Peyer's patch (tissue), 4 donors: ENCODE measurements at regions not wholly inside any gene's neighbourhood (a gene's known extent, or its start where the extent isn't known, plus 50 kb on each side); places are given as distances from the start of the nearest gene placed in this dataset.
"Not testable (repeated sequence)": the region's sequence is repeated elsewhere in the genome, so short reads cannot be mapped to it uniquely, and the experiment has no call there.

Experiments
- DNase-seq, 3 donors: peaks; one replicate each; pipeline ENCODE4 v3.0.0-alpha.2; 2017 to 2019
- H3K27ac ChIP-seq, 4 donors: fragments of 200-600 bp; sonication (generic); one replicate each; pipeline ENCODE4 v1.5.1; 2016 to 2019
- H3K27me3 ChIP-seq, 2 donors: fragments of 200-600 bp; sonication (generic); one replicate each; pipeline ENCODE4 v1.5.1; 2019
- H3K36me3 ChIP-seq, 3 donors: fragments of 200-600 bp; sonication (generic); one replicate each; pipeline ENCODE4 v1.5.1; 2016 to 2019
- H3K4me1 ChIP-seq, 4 donors: fragments of 200-600 bp; sonication (generic); one replicate each; pipeline ENCODE4 v1.5.1; 2016 to 2019
- H3K4me3 ChIP-seq, 4 donors: fragments of 200-600 bp; sonication (generic); 1 replicate in 3 of 4; 2 replicates in 1 of 4; pipeline ENCODE4 v1.5.1; 2016 to 2019; ENCODE audit warnings: mild to moderate bottlenecking in 1 of 4
- H3K9me3 ChIP-seq, 4 donors: fragments of 200-600 bp; sonication (generic); one replicate each; pipeline ENCODE4 v1.5.1; 2016 to 2019; ENCODE audit warnings: mild to moderate bottlenecking in 1 of 4
- CTCF ChIP-seq, 6 experiments: fragments of 450-650 bp in 4 of 6; fragments of 200-600 bp in 2 of 6; sonication (generic) in 1 of 6; IDR thresholded peaks; one replicate each; pipeline ENCODE4 v1.5.1; 2017 to 2019; ENCODE audit warnings: antibody characterized with exemption in 6 of 6, mild to moderate bottlenecking in 3 of 6, moderate library complexity in 1 of 6

DNA sequence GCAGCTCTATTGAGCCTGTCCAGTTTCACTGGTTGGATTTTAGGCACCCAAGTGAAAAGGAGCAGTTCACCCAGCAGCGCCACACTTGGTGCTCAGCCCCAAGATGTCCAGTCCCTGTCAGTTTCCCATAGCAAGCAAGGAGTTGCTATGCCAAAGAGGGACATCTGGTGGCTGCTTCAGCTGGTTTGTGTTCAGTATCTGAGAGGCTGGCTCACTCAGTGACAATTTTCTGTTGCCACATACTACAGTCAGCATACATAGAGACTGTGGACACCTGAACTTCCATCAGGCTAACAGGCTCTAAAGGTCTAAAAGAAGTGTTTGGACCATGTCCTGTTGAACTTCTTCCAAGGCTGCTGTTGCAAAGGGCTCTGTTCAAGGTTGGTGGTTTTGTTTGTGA is 453.9 kb downstream of the RPIA start:
- H3K27ac ChIP-seq, H3K27me3 ChIP-seq, H3K4me3 ChIP-seq, H3K9me3 ChIP-seq, H3K36me3 ChIP-seq, H3K4me1 ChIP-seq, DNase-seq: not testable (repeated sequence)

DNA sequence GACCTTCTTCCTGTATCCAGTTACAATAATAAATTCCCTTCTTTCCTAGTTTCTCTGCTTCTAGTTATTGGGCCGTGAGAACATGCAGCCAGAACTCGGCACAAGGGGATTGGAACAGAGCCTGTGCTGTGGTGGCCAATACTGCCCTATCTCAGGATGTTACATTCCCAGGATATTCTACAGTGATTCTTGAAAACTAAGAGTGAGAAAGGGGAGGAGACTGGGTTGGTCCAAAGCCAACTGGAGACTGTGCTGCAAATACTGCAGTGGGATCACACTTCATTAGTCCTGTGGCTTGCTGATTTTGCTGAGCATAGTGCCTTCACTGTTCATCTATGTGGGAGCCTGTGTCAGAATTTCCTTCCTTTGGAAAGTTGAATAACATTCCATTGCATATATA is 456.8 kb downstream of the RPIA start:
- DNase-seq, H3K4me1 ChIP-seq, H3K36me3 ChIP-seq, H3K9me3 ChIP-seq, H3K27ac ChIP-seq, H3K4me3 ChIP-seq, H3K27me3 ChIP-seq: not testable (repeated sequence)

DNA sequence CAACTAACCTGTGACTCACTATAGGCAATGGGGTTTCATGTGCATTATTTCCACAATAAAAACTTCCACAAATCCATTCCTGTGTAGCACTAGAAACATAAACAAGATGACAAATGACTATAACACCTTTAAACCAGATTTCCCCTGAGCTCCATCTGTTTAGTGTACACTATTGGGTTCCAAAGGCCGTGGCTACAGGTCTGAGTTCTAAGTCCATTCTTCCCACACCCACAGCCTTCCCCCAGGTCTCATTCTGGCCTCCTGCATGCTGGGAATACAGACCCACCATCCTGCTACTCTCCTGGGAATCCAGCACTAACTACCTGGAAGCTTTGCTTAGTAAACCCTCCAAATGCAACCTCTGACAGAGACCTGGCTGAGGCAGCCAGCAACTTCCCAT is 460.2 kb downstream of the RPIA start:
- not testable (repeated sequence) for H3K9me3 ChIP-seq, H3K27me3 ChIP-seq, H3K4me3 ChIP-seq, H3K4me1 ChIP-seq, H3K27ac ChIP-seq, DNase-seq, H3K36me3 ChIP-seq

- H3K4me3 ChIP-seq, H3K36me3 ChIP-seq, H3K4me1 ChIP-seq, DNase-seq, H3K27me3 ChIP-seq, H3K9me3 ChIP-seq: not testable (repeated sequence)
- peak overlapping the region in 1 of 4 donors; percentile 20 for H3K27ac ChIP-seq
These were observed 461.0 kb downstream of the RPIA start for GRCh38 chr2:89152501-89152900.

DNA sequence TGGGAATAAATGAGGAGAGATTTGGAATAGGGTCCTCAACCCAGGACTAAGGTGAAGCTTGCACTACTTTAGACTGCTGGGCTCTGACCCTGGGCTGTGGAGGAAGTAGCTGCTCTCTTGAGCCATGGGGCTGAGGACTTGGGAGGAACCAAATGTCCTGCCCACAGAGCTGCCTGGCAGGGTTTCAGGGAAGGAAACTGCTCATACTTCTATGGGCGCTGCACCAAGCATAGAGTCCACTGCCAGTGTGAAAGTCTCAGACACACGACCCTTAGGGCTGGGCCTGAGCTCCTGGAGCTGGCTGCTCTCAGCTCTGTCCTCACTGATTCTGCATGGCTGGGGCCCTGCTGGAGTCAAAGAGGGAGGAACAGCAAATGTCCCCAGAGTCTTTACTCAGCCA is 461.7 kb downstream of the RPIA start:
- H3K4me3 ChIP-seq, H3K4me1 ChIP-seq, H3K9me3 ChIP-seq, H3K27me3 ChIP-seq, H3K36me3 ChIP-seq: not testable (repeated sequence)
- peak overlapping the region in 1 of 4 donors; percentile 20 for H3K27ac ChIP-seq
- DNase-seq, result peak in 1 of 3 donors; percentile 50

- DNase-seq, H3K9me3 ChIP-seq, H3K27me3 ChIP-seq, H3K4me1 ChIP-seq, H3K36me3 ChIP-seq, H3K4me3 ChIP-seq, H3K27ac ChIP-seq: not testable (repeated sequence)
- peak in 1 of 6 experiments; percentile 8 for TF ChIP-seq CTCF (IDR thresholded peaks at IDR 0.05)
These were observed 462.8 kb downstream of the RPIA start for GRCh38 chr2:89154247-89154682.

GRCh38 chr2:89160306-89160705 is 468.8 kb downstream of the RPIA start:
- not testable (repeated sequence) for H3K27ac ChIP-seq, H3K27me3 ChIP-seq, DNase-seq, H3K36me3 ChIP-seq, H3K9me3 ChIP-seq, H3K4me3 ChIP-seq, H3K4me1 ChIP-seq
- TF ChIP-seq CTCF (IDR thresholded peaks at IDR 0.05), result peak in 1 of 6 experiments; percentile 4

DNA sequence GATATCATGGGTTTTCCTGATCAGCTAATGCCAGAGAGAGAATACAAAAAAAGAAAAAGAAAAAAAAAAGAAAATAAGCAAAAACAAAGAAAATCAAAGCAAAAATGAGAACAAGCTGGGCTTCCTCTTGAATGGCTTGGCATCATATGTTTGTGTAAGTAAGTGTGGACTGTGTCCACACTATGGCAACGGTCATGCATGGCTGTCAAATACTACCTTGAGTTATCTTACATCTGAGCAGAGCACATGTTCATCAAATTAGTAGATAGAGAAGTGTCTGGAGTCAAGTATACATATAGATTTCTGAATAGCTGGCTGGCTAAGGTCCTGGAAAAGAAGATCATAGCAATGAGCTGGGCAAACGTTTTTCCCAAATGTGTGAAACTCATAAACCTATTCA is 470.2 kb downstream of the RPIA start:
- not testable (repeated sequence) for H3K9me3 ChIP-seq, H3K36me3 ChIP-seq, H3K27ac ChIP-seq, H3K4me1 ChIP-seq, H3K4me3 ChIP-seq, DNase-seq, H3K27me3 ChIP-seq

- H3K4me3 ChIP-seq, H3K36me3 ChIP-seq, DNase-seq, H3K9me3 ChIP-seq, H3K27ac ChIP-seq, H3K4me1 ChIP-seq, H3K27me3 ChIP-seq: not testable (repeated sequence)
These were observed 479.2 kb downstream of the RPIA start for GRCh38 chr2:89170506-89171173.

DNA sequence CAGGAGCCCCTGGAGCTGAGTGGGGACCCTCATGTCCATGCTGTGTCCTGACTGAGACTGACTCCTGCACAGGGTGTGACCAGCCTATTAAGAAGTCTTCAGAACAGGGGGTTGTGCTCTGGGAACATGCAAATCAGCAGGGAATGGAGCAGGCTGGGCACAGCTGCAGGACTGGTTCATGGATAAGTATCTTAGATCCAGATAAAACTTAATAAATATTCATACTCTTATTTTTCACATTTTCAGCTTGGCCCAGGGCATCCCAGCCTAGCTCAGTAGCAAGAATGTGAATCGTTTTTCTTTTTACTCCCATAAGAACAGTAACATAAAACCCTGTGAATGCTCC is 479.7 kb downstream of the RPIA start:
- not testable (repeated sequence) for H3K36me3 ChIP-seq, H3K9me3 ChIP-seq, DNase-seq, H3K4me1 ChIP-seq, H3K27ac ChIP-seq, H3K4me3 ChIP-seq, H3K27me3 ChIP-seq

GRCh38 chr2:89177004-89177403 is 485.5 kb downstream of the RPIA start:
- peak in 2 of 3 donors; percentile 31 to 45 for DNase-seq
- not testable (repeated sequence) for H3K27ac ChIP-seq, H3K4me1 ChIP-seq, H3K27me3 ChIP-seq, H3K9me3 ChIP-seq, H3K36me3 ChIP-seq, H3K4me3 ChIP-seq

GRCh38 chr2:89182221-89182620 is 490.7 kb downstream of the RPIA start:
- H3K4me3 ChIP-seq, H3K36me3 ChIP-seq, H3K27ac ChIP-seq, H3K4me1 ChIP-seq, H3K27me3 ChIP-seq, DNase-seq, H3K9me3 ChIP-seq: not testable (repeated sequence)

- H3K36me3 ChIP-seq, H3K9me3 ChIP-seq, H3K4me3 ChIP-seq, H3K4me1 ChIP-seq, H3K27ac ChIP-seq, DNase-seq, H3K27me3 ChIP-seq: not testable (repeated sequence)
These were observed 493.3 kb downstream of the RPIA start for GRCh38 chr2:89184746-89185145.

DNA sequence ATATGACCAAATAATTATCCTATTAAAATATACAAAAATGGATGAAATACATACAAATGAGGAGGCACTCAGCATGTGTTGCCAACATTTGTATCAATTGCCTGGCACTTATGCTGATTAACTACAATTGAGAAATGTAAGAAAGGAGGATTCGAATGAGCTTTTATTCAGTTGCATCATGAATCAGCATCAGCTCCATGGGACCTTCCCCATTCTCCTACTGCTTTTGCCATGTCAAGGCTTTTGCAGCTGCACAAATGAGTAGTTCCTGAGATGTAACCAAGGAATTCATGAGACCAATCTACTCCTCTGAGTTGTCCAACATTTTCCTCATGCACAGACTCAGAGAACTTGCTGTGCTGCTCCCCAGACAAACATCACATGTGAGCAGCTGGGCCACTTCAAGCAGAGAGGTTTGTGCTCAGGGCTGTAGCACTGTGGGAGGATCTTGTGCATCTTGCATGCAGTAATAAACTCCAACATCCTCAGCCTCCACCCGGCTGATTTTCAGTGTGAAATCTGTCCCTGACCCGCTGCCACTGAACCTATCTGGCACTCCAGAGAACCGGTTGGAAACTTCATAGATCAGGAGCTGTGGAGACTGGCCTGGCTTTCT is 504.3 kb downstream of the RPIA start:
- not testable (repeated sequence) for H3K27me3 ChIP-seq, DNase-seq, H3K4me1 ChIP-seq, H3K9me3 ChIP-seq, H3K36me3 ChIP-seq, H3K4me3 ChIP-seq, H3K27ac ChIP-seq
